WTC11 (cell line): ENCODE measurements at regions not wholly inside any gene's neighbourhood (a gene's known extent, or its start where the extent isn't known, plus 50 kb on each side); places are given as distances from the start of the nearest gene placed in this dataset.

Source experiments
- IRF2 ChIP-seq: sonication (generic); formaldehyde crosslinking; IDR thresholded peaks from 2 replicates; pipeline ENCODE4 v1.8.0; 2022; ENCODE audit warnings: low read depth, missing genetic modification reagents, borderline replicate concordance
- NFYB ChIP-seq: sonication (generic); formaldehyde crosslinking; conservative IDR thresholded peaks from 2 replicates; pipeline ENCODE4 v1.8.0; 2022; ENCODE audit warnings: low read depth, missing genetic modification reagents
- NR1H2 ChIP-seq: sonication (generic); formaldehyde crosslinking; IDR thresholded peaks from 2 replicates; pipeline ENCODE4 v1.9.0; 2021; ENCODE audit warnings: mild to moderate bottlenecking, moderate library complexity, missing genetic modification reagents
- TF ChIP-seq, protein P1 (sequence below): fragments of 200-600 bp; IDR thresholded peaks from 2 replicates; pipeline ENCODE4 v1.8.0; 2022; ENCODE audit warnings: antibody characterized with exemption
- TF ChIP-seq, protein P2 (sequence below): fragments of 250-450 bp; sonication (Bioruptor Pico); IDR thresholded peaks from 2 replicates; pipeline ENCODE4 v1.9.0; 2021; ENCODE audit warnings: mild to moderate bottlenecking

- TF ChIP-seq IRF2 (CRISPR knock-in tag) (no peak), NFYB (CRISPR knock-in tag) (no peak), NR1H2 (no peak)
- TF ChIP-seq, protein P1, sequence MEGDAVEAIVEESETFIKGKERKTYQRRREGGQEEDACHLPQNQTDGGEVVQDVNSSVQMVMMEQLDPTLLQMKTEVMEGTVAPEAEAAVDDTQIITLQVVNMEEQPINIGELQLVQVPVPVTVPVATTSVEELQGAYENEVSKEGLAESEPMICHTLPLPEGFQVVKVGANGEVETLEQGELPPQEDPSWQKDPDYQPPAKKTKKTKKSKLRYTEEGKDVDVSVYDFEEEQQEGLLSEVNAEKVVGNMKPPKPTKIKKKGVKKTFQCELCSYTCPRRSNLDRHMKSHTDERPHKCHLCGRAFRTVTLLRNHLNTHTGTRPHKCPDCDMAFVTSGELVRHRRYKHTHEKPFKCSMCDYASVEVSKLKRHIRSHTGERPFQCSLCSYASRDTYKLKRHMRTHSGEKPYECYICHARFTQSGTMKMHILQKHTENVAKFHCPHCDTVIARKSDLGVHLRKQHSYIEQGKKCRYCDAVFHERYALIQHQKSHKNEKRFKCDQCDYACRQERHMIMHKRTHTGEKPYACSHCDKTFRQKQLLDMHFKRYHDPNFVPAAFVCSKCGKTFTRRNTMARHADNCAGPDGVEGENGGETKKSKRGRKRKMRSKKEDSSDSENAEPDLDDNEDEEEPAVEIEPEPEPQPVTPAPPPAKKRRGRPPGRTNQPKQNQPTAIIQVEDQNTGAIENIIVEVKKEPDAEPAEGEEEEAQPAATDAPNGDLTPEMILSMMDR = no peak
- TF ChIP-seq, protein P2, sequence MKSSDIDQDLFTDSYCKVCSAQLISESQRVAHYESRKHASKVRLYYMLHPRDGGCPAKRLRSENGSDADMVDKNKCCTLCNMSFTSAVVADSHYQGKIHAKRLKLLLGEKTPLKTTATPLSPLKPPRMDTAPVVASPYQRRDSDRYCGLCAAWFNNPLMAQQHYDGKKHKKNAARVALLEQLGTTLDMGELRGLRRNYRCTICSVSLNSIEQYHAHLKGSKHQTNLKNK = no peak
These were observed 55.1 kb upstream of the SEC24B start for GRCh38 chr4:109378511-109378910.
